Kidney capillary endothelial cell (primary cell): ENCODE measurements at regions not wholly inside any gene's neighbourhood (a gene's known extent, or its start where the extent isn't known, plus 50 kb on each side); places are given as distances from the start of the nearest gene placed in this dataset.

Experiments
- DNase-seq: peaks from one replicate; pipeline ENCODE4 v3.0.0-alpha.2; 2018; ENCODE audit warnings: low spot score

GRCh38 chr22:48557473-48557872 is 1270.2 kb downstream of the BRD1 start:
- no peak for DNase-seq

GRCh38 chr22:48556751-48557150 is 1270.9 kb downstream of the BRD1 start:
- no peak for DNase-seq

GRCh38 chr22:48556222-48556621 is 1271.5 kb downstream of the BRD1 start:
- DNase-seq: no peak

- no peak for DNase-seq
Observed at GRCh38 chr22:48555606-48556005, 1272.1 kb downstream of the BRD1 start.

- no peak for DNase-seq
Observed at GRCh38 chr22:48554893-48555572, 1272.6 kb downstream of the BRD1 start.

GRCh38 chr22:48553694-48554308 is 1273.9 kb downstream of the BRD1 start:
- DNase-seq: no peak

GRCh38 chr22:48553119-48553518 is 1274.6 kb downstream of the BRD1 start:
- DNase-seq: no peak

GRCh38 chr22:48551716-48552268 is 1275.9 kb downstream of the BRD1 start:
- DNase-seq: no peak

- no peak for DNase-seq
Observed at GRCh38 chr22:48551061-48551460, 1276.6 kb downstream of the BRD1 start.

- no peak for DNase-seq
Observed at GRCh38 chr22:48548391-48548790, 1279.3 kb downstream of the BRD1 start.

- DNase-seq: no peak
Observed at GRCh38 chr22:48547971-48548370, 1279.7 kb downstream of the BRD1 start.

- DNase-seq: no peak
Observed at GRCh38 chr22:48546653-48547424, 1280.8 kb downstream of the BRD1 start.

- no peak for DNase-seq
Observed at GRCh38 chr22:48545987-48546386, 1281.7 kb downstream of the BRD1 start.

- no peak for DNase-seq
Observed at GRCh38 chr22:48541401-48542098, 1286.1 kb downstream of the BRD1 start.

- no peak for DNase-seq
Observed at GRCh38 chr22:48539261-48539660, 1288.4 kb downstream of the BRD1 start.

- DNase-seq: no peak
Observed at GRCh38 chr22:48538291-48538820, 1289.3 kb downstream of the BRD1 start.

GRCh38 chr22:48537343-48537680 is 1290.4 kb downstream of the BRD1 start:
- DNase-seq: no peak

GRCh38 chr22:48536541-48537342 is 1290.9 kb downstream of the BRD1 start:
- DNase-seq: no peak

GRCh38 chr22:48535868-48536540 is 1291.7 kb downstream of the BRD1 start:
- no peak for DNase-seq

- no peak for DNase-seq
Observed at GRCh38 chr22:48534395-48534958, 1293.2 kb downstream of the BRD1 start.
